ENCODE measurements at regions not wholly inside any gene's neighbourhood (a gene's known extent, or its start where the extent isn't known, plus 50 kb on each side); places are given as distances from the start of the nearest gene placed in this dataset.

DNA sequence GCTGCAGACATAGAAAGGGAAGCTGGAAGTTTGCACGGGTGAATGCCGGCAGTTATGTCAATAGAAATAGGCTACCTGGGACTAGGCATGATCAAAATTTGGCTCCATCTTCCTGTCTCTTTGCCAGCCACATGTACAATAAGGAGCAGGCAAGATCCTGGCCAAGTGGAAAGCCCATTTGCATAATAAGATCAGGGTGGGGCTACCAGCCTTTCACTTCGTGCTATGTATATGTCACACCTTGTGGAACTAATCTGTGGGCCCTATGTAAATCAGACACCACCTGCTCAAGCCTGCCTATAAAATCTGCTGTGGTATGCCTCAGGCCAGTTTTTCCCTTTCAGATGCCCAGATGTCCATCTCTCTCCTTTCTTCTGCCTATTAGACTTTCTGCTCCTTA lies 79.3 kb upstream of the DRD2 start:
- TF ChIP-seq, protein P1, sequence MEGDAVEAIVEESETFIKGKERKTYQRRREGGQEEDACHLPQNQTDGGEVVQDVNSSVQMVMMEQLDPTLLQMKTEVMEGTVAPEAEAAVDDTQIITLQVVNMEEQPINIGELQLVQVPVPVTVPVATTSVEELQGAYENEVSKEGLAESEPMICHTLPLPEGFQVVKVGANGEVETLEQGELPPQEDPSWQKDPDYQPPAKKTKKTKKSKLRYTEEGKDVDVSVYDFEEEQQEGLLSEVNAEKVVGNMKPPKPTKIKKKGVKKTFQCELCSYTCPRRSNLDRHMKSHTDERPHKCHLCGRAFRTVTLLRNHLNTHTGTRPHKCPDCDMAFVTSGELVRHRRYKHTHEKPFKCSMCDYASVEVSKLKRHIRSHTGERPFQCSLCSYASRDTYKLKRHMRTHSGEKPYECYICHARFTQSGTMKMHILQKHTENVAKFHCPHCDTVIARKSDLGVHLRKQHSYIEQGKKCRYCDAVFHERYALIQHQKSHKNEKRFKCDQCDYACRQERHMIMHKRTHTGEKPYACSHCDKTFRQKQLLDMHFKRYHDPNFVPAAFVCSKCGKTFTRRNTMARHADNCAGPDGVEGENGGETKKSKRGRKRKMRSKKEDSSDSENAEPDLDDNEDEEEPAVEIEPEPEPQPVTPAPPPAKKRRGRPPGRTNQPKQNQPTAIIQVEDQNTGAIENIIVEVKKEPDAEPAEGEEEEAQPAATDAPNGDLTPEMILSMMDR (IDR thresholded peaks at IDR 0.05; ENCODE audit: low read depth, low read length), result no peak
- TF ChIP-seq EZH2phosphoT487 (IDR thresholded peaks at IDR 0.05; ENCODE audit: low read depth), result no peak
